ENCODE measurements at regions not wholly inside any gene's neighbourhood (a gene's known extent, or its start where the extent isn't known, plus 50 kb on each side); places are given as distances from the start of the nearest gene placed in this dataset.

DNA sequence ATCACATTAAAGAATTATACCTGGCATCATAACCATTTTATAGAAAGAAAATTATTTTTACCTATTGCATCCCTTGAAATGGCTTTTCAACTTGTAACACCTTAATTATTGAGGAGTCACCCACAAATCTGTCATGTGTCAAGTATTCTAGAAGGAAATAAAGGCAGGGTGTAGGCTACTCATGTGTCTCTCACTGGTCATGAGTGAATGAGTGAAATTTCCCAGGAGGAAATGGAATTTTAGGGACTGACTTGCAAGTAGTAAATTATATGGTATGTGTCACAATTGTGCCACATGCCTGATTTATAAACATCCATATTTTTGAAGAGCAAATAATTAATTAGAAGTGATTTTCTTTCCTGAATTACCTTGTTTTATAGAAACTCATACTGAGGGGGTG lies 310.5 kb upstream of the ADAMTS9 start:
- intact Hi-C loops (cut with micrococcal nuclease; ENCODE audit: unreplicated experiment), result no loop called here
- no peaks in the 10 kb centered on the region for H3K36me3 Mint-ChIP-seq (ENCODE audit: insufficient read depth, unreplicated experiment)
- no TSS peak for BruUV-seq (replicated peaks)
- ChIA-PET CTCF (no interaction called here), POLR2A (no interaction called here)
- H3K27ac Mint-ChIP-seq (ENCODE audit: unreplicated experiment), result no peak overlapping the region
- H3K4me3 Mint-ChIP-seq (ENCODE audit: unreplicated experiment), result no peak overlapping the region
- Histone ChIP-seq H3K27me3 (replicated peaks; ENCODE audit: control insufficient read depth, insufficient read depth, low read length) (no peaks in the 10 kb centered on the region), H3K4me1 (0 out of 2 replicates have a peak, but pooled peaks cover 5% of the 10 kb centered on the region), H3K4me3 (ENCODE audit: low read depth, low read length) (no peak overlapping the region), H3K9me3 (no peaks in the 10 kb centered on the region), H3K36me3 (ENCODE audit: control insufficient read depth, insufficient read depth, low read length) (no peaks in the 10 kb centered on the region)
- H3K4me1 Mint-ChIP-seq (ENCODE audit: low read depth, unreplicated experiment), result no peaks in the 10 kb centered on the region
- no peaks in the 10 kb centered on the region for H3K27me3 Mint-ChIP-seq (ENCODE audit: insufficient read depth, unreplicated experiment)
- no peaks in the 10 kb centered on the region for H3K9me3 Mint-ChIP-seq (ENCODE audit: unreplicated experiment)
- TF ChIP-seq CTCF (IDR thresholded peaks at IDR 0.05; ENCODE audit: insufficient read depth in 1 of 2, low read depth in 1 of 2, low read length in 1 of 2, severe bottlenecking in 1 of 2, unreplicated experiment in 1 of 2), result no peak
- DNase-seq, result no peak

DNA sequence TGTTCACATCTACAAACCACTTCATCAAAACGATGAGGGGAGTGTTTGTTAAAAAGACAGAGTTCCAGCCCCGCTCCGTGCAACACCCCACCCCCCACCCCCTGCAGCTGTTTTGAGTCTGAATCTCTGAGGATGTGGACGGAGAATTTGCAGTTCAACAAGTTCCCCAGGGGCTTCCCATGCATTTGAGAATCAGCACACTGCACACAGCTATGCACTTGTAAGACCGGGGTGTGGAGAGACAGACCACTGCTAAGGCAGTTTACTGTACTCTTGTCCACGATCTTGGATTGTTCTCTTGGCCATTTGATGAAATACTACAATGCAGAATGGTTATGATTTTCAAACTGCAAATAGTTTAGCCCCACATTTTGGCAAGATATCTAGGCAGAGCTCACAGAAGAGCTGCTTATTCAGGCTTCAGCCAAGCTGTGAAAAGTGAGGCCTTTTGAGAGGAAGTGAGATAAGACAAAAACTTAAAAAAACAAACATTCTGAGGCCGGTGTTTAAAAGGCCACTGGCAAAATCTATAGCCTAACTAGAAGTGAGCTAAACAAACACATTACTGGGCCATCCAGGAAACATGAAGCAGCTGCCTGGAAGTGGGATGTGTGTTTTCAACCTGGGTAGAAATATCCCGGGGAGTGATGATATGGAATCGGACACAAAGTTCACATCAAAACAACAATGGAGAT lies 308.2 kb upstream of the ADAMTS9 start:
- DNase-seq, result no peak
- Mint-ChIP-seq H3K27me3 (ENCODE audit: insufficient read depth, unreplicated experiment) (no peaks in the 10 kb centered on the region), H3K36me3 (ENCODE audit: insufficient read depth, unreplicated experiment) (no peaks in the 10 kb centered on the region), H3K9me3 (ENCODE audit: unreplicated experiment) (no peaks in the 10 kb centered on the region), H3K4me3 (ENCODE audit: unreplicated experiment) (no peak overlapping the region), H3K4me1 (ENCODE audit: low read depth, unreplicated experiment) (no peaks in the 10 kb centered on the region), H3K27ac (ENCODE audit: unreplicated experiment) (no peak overlapping the region)
- Histone ChIP-seq H3K27me3 (replicated peaks; ENCODE audit: control insufficient read depth, insufficient read depth, low read length) (no peaks in the 10 kb centered on the region), H3K4me3 (ENCODE audit: low read depth, low read length) (no peak overlapping the region), H3K4me1 (0 out of 2 replicates have a peak, but pooled peaks cover 5% of the 10 kb centered on the region), H3K9me3 (no peaks in the 10 kb centered on the region), H3K36me3 (ENCODE audit: control insufficient read depth, insufficient read depth, low read length) (no peaks in the 10 kb centered on the region)
- BruUV-seq (replicated peaks), result no TSS peak
- ChIA-PET POLR2A (no interaction called here), CTCF (interaction anchor here (0.6 kb wide), 1 partner anchor 26 kb away, joined by 3 read pairs; no protein-coding TSS in a partner anchor)
- intact Hi-C loops (cut with micrococcal nuclease; ENCODE audit: unreplicated experiment), result loop anchor here (2.0 kb wide), 1 partner anchor 43 kb away; no protein-coding TSS in a partner anchor
- no peak for TF ChIP-seq CTCF (IDR thresholded peaks at IDR 0.05; ENCODE audit: insufficient read depth in 1 of 2, low read depth in 1 of 2, low read length in 1 of 2, severe bottlenecking in 1 of 2, unreplicated experiment in 1 of 2)

DNA sequence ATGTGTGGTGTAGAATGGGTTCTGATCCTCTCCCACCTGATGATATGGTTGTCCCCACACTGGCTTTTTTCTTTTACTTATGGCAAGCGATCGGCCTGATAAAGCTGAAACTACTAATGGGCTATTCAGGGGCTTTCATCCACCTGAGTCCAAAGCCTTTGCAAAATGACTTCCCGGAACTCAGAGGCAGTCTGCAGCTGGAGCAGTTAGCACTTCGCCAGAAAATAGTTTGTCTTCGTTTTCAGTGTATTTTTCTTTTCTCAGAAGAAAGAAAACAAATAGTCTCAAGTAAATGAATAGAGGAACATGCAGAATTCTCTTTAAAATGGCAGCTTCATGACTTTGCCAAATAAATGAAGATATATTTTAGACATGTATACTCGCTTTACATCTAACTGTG lies 306.0 kb upstream of the ADAMTS9 start:
- no peaks in the 10 kb centered on the region for H3K4me1 Mint-ChIP-seq (ENCODE audit: low read depth, unreplicated experiment)
- no TSS peak for BruUV-seq (replicated peaks)
- H3K27ac Mint-ChIP-seq (ENCODE audit: unreplicated experiment), result no peak overlapping the region
- TF ChIP-seq CTCF (IDR thresholded peaks at IDR 0.05; ENCODE audit: insufficient read depth in 1 of 2, low read depth in 1 of 2, low read length in 1 of 2, severe bottlenecking in 1 of 2, unreplicated experiment in 1 of 2), result no peak
- H3K9me3 Mint-ChIP-seq (ENCODE audit: unreplicated experiment), result peaks cover 2% of the 10 kb centered on the region
- Histone ChIP-seq H3K9me3 (no peaks in the 10 kb centered on the region), H3K27me3 (replicated peaks; ENCODE audit: control insufficient read depth, insufficient read depth, low read length) (no peaks in the 10 kb centered on the region), H3K36me3 (ENCODE audit: control insufficient read depth, insufficient read depth, low read length) (no peaks in the 10 kb centered on the region), H3K4me3 (ENCODE audit: low read depth, low read length) (no peak overlapping the region), H3K4me1 (0 out of 2 replicates have a peak, but pooled peaks cover 5% of the 10 kb centered on the region)
- H3K4me3 Mint-ChIP-seq (ENCODE audit: unreplicated experiment), result no peak overlapping the region
- no peaks in the 10 kb centered on the region for H3K27me3 Mint-ChIP-seq (ENCODE audit: insufficient read depth, unreplicated experiment)
- intact Hi-C loops (cut with micrococcal nuclease; ENCODE audit: unreplicated experiment), result loop anchor here (2.0 kb wide), 1 partner anchor 45 kb away; no protein-coding TSS in a partner anchor
- ChIA-PET POLR2A (no interaction called here), CTCF (no interaction called here)
- no peak for DNase-seq
- no peaks in the 10 kb centered on the region for H3K36me3 Mint-ChIP-seq (ENCODE audit: insufficient read depth, unreplicated experiment)

Measured in Caco-2 (cell line).